Keratinocyte (primary cell): ENCODE measurements at regions not wholly inside any gene's neighbourhood (a gene's known extent, or its start where the extent isn't known, plus 50 kb on each side); places are given as distances from the start of the nearest gene placed in this dataset.

Experiments
- EZH2 ChIP-seq: IDR thresholded peaks from one replicate; pipeline ENCODE4 v1.6.1; 2012; ENCODE audit warnings: inconsistent platforms, mild to moderate bottlenecking, low read length, moderate library complexity
- TF ChIP-seq, protein P1 (sequence below), 3 experiments: IDR thresholded peaks in 1 of 3; conservative IDR thresholded peaks in 1 of 3; optimal IDR thresholded peaks in 1 of 3; 2 replicates in 2 of 3; 3 replicates in 1 of 3; pipeline versions ENCODE3 to v1.5.1; 2011; ENCODE audit warnings: low read length in 3 of 3, mild to moderate bottlenecking in 3 of 3, moderate library complexity in 2 of 3, control low read depth in 1 of 3, inconsistent platforms in 1 of 3; ENCODE audit not compliant: insufficient read depth in 2 of 3; ENCODE audit errors: extremely low read depth in 1 of 3

DNA sequence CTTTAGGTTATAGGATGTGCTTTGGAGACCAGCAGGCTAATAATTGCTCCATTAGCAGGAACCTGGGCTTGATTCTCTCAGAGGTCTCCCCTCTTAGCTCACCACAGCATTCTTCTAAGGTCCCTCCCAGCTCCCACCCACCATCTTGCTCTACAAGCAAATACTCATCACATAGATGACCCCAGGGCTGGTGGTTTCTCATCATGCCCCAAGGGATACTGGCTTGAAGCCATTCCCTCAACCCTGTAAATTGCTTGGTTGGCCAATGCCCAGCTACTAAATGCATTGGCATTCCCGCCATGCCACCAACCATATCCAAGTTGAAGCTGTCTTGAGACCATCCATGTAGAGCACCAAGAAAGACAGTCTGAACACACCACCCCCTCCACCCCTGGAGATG is 130.2 kb upstream of the NCAM1 start:
- TF ChIP-seq, protein P1, sequence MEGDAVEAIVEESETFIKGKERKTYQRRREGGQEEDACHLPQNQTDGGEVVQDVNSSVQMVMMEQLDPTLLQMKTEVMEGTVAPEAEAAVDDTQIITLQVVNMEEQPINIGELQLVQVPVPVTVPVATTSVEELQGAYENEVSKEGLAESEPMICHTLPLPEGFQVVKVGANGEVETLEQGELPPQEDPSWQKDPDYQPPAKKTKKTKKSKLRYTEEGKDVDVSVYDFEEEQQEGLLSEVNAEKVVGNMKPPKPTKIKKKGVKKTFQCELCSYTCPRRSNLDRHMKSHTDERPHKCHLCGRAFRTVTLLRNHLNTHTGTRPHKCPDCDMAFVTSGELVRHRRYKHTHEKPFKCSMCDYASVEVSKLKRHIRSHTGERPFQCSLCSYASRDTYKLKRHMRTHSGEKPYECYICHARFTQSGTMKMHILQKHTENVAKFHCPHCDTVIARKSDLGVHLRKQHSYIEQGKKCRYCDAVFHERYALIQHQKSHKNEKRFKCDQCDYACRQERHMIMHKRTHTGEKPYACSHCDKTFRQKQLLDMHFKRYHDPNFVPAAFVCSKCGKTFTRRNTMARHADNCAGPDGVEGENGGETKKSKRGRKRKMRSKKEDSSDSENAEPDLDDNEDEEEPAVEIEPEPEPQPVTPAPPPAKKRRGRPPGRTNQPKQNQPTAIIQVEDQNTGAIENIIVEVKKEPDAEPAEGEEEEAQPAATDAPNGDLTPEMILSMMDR (optimal IDR thresholded peaks at IDR 0.05 in 1 of 3, IDR thresholded peaks at IDR 0.05 in 1 of 3, conservative IDR thresholded peaks at IDR 0.05 in 1 of 3; ENCODE audit: extremely low read depth in 1 of 3, insufficient read depth in 2 of 3, low read length in 3 of 3) = no peak
- TF ChIP-seq EZH2 = no peak
